Breast epithelium (tissue), 4 donors: ENCODE measurements at regions not wholly inside any gene's neighbourhood (a gene's known extent, or its start where the extent isn't known, plus 50 kb on each side); places are given as distances from the start of the nearest gene placed in this dataset.

Experiments
- DNase-seq, 2 donors: peaks; one replicate each; pipeline ENCODE4 v3.0.0-alpha.2; 2019; ENCODE audit warnings: low spot score in 2 of 2
- H3K27ac ChIP-seq, 2 donors: fragments of 200-600 bp; sonication (generic) in 1 of 2; one replicate each; pipeline ENCODE4 v1.5.1; 2016 to 2019; ENCODE audit warnings: mild to moderate bottlenecking in 1 of 2
- H3K27me3 ChIP-seq, 2 donors: fragments of 200-600 bp; sonication (generic) in 1 of 2; one replicate each; pipeline versions ENCODE4 v1.5.1 to v1.6.0; 2017 to 2019; ENCODE audit warnings: control low read depth in 1 of 2, mild to moderate bottlenecking in 1 of 2
- H3K36me3 ChIP-seq: fragments of 200-600 bp; one replicate; pipeline ENCODE4 v1.5.1; 2019
- H3K4me1 ChIP-seq, 2 donors: fragments of 200-600 bp; sonication (generic); one replicate each; pipeline ENCODE4 v1.5.1; 2016 to 2019; ENCODE audit warnings: control low read depth in 1 of 2
- H3K4me3 ChIP-seq, 3 donors: fragments of 200-600 bp; sonication (generic); 1 replicate in 2 of 3; 2 replicates in 1 of 3; pipeline ENCODE4 v1.5.1; 2016 to 2019; ENCODE audit warnings: mild to moderate bottlenecking in 3 of 3, moderate library complexity in 2 of 3
- H3K9me3 ChIP-seq, 2 donors: fragments of 200-600 bp; sonication (generic) in 1 of 2; one replicate each; pipeline ENCODE4 v1.5.1; 2016 to 2019; ENCODE audit warnings: control low read depth in 1 of 2
- CTCF ChIP-seq, 3 donors: fragments of 450-650 bp; IDR thresholded peaks; one replicate each; pipeline ENCODE4 v1.5.1; 2016 to 2017; ENCODE audit warnings: antibody characterized with exemption in 3 of 3, mild to moderate bottlenecking in 3 of 3, moderate library complexity in 3 of 3
- POLR2A ChIP-seq: fragments of 450-650 bp; IDR thresholded peaks from one replicate; pipeline ENCODE4 v1.6.1; 2016; ENCODE audit warnings: antibody characterized with exemption, mild to moderate bottlenecking, moderate library complexity
- POLR2AphosphoS5 ChIP-seq, 3 donors: sonication (generic); formaldehyde crosslinking; IDR thresholded peaks; one replicate each; pipeline ENCODE4 v1.6.1; 2017; ENCODE audit warnings: antibody characterized with exemption in 3 of 3
- intact Hi-C: fragments of 100-400 bp; cut with DNase I; formaldehyde crosslinking; loops from one replicate; pipeline ENCODE4 v1.15.1; 2023; ENCODE audit warnings: low total_unique reads

GRCh38 chr2:7963787-7964186 lies 718.1 kb upstream of the ID2 start:
- H3K27ac ChIP-seq = no peak overlapping the region
- no peak for DNase-seq
- TF ChIP-seq CTCF (IDR thresholded peaks at IDR 0.05) = no peak
- TF ChIP-seq POLR2AphosphoS5 (IDR thresholded peaks at IDR 0.05) = no peak
- no peak for TF ChIP-seq POLR2A

GRCh38 chr2:7966032-7966431 lies 715.8 kb upstream of the ID2 start:
- intact Hi-C loops = no loop called here
- Histone ChIP-seq H3K4me3 (no peak overlapping the region), H3K9me3 (no peaks in the 10 kb centered on the region), H3K27me3 (no peaks in the 10 kb centered on the region), H3K4me1 (no peaks in the 10 kb centered on the region), H3K27ac (no peak overlapping the region), H3K36me3 (no peaks in the 10 kb centered on the region)
- DNase-seq = no peak
- TF ChIP-seq POLR2A (no peak), POLR2AphosphoS5 (IDR thresholded peaks at IDR 0.05) (no peak), CTCF (IDR thresholded peaks at IDR 0.05) (no peak)

More at GRCh38 chr2:7963787-7964186, 718.1 kb upstream of the ID2 start:
- Histone ChIP-seq H3K9me3 (no peaks in the 10 kb centered on the region), H3K4me3 (no peak overlapping the region), H3K36me3 (no peaks in the 10 kb centered on the region), H3K4me1 (no peaks in the 10 kb centered on the region), H3K27me3 (no peaks in the 10 kb centered on the region)
- intact Hi-C loops = no loop called here

- intact Hi-C loops = no loop called here
- Histone ChIP-seq H3K36me3 (no peaks in the 10 kb centered on the region), H3K9me3 (no peaks in the 10 kb centered on the region), H3K27me3 (no peaks in the 10 kb centered on the region), H3K4me3 (no peak overlapping the region), H3K27ac (no peak overlapping the region), H3K4me1 (no peaks in the 10 kb centered on the region)
- TF ChIP-seq CTCF (IDR thresholded peaks at IDR 0.05) (no peak), POLR2AphosphoS5 (IDR thresholded peaks at IDR 0.05) (no peak), POLR2A (no peak)
- no peak for DNase-seq
Observed at GRCh38 chr2:7967707-7968405, 714.0 kb upstream of the ID2 start.

GRCh38 chr2:7969756-7970515 lies 711.9 kb upstream of the ID2 start:
- Histone ChIP-seq H3K27me3 (no peaks in the 10 kb centered on the region), H3K27ac (no peak overlapping the region), H3K36me3 (no peaks in the 10 kb centered on the region), H3K4me1 (no peaks in the 10 kb centered on the region), H3K9me3 (no peaks in the 10 kb centered on the region), H3K4me3 (no peak overlapping the region)
- DNase-seq = no peak
- TF ChIP-seq POLR2A (no peak), CTCF (IDR thresholded peaks at IDR 0.05) (no peak), POLR2AphosphoS5 (IDR thresholded peaks at IDR 0.05) (no peak)
- intact Hi-C loops = no loop called here

- no peak overlapping the region for H3K27ac ChIP-seq
- H3K27me3 ChIP-seq = no peaks in the 10 kb centered on the region
- H3K4me1 ChIP-seq = no peaks in the 10 kb centered on the region
- DNase-seq = no peak
- no peaks in the 10 kb centered on the region for H3K9me3 ChIP-seq
- intact Hi-C loops = no loop called here
- no peak for TF ChIP-seq CTCF (IDR thresholded peaks at IDR 0.05)
- no peak for TF ChIP-seq POLR2A
- no peak for TF ChIP-seq POLR2AphosphoS5 (IDR thresholded peaks at IDR 0.05)
- H3K36me3 ChIP-seq = no peaks in the 10 kb centered on the region
- H3K4me3 ChIP-seq = no peak overlapping the region
Observed at GRCh38 chr2:7971248-7971647, 710.6 kb upstream of the ID2 start.
